GM12872 (cell line): ENCODE measurements at regions not wholly inside any gene's neighbourhood (a gene's known extent, or its start where the extent isn't known, plus 50 kb on each side); places are given as distances from the start of the nearest gene placed in this dataset.

Experiments
- CTCF ChIP-seq: IDR thresholded peaks from 3 replicates; pipeline ENCODE4 v1.5.1; 2011; ENCODE audit warnings: low read depth, mild to moderate bottlenecking, low read length, moderate library complexity; ENCODE audit not compliant: insufficient read depth

- no peak for TF ChIP-seq CTCF
Measured at GRCh38 chr3:22231061-22231460, 480.1 kb upstream of the ZNF385D start.

GRCh38 chr3:22236490-22237270 lies 485.7 kb upstream of the ZNF385D start:
- TF ChIP-seq CTCF = no peak

GRCh38 chr3:22239011-22239410 lies 488.0 kb upstream of the ZNF385D start:
- TF ChIP-seq CTCF = no peak

- peak; percentile 10; the same call in 1 of the 3 replicates for TF ChIP-seq CTCF
Measured at GRCh38 chr3:22241110-22241509, 490.1 kb upstream of the ZNF385D start.

GRCh38 chr3:22244761-22245521 lies 493.9 kb upstream of the ZNF385D start:
- TF ChIP-seq CTCF = no peak

- TF ChIP-seq CTCF = no peak
Measured at GRCh38 chr3:22245811-22246583, 495.0 kb upstream of the ZNF385D start.

GRCh38 chr3:22249658-22250057 lies 498.6 kb upstream of the ZNF385D start:
- TF ChIP-seq CTCF = no peak
